Activated CD8-positive, alpha-beta memory T cell treated with anti-CD3 and anti-CD28 coated beads, Interleukin-2, amount 50 U/mL, for 48 hours (primary cell): ENCODE measurements at regions not wholly inside any gene's neighbourhood (a gene's known extent, or its start where the extent isn't known, plus 50 kb on each side); places are given as distances from the start of the nearest gene placed in this dataset.

Source experiments
- DNase-seq: peaks from one replicate; pipeline ENCODE4 v3.0.0-alpha.2; 2020

GRCh38 chr2:204109681-204110080, 173.1 kb downstream of the ICOS start:
- DNase-seq = no peak

GRCh38 chr2:204110338-204110741, 173.8 kb downstream of the ICOS start:
- DNase-seq = peak; percentile 81

GRCh38 chr2:204110751-204111516, 174.4 kb downstream of the ICOS start:
- DNase-seq = no peak

GRCh38 chr2:204112084-204112770, 175.7 kb downstream of the ICOS start:
- DNase-seq = no peak

GRCh38 chr2:204114295-204115136, 178.0 kb downstream of the ICOS start:
- DNase-seq = no peak

GRCh38 chr2:204115137-204116056, 178.8 kb downstream of the ICOS start:
- no peak for DNase-seq

GRCh38 chr2:204116159-204116792, 179.7 kb downstream of the ICOS start:
- no peak for DNase-seq

GRCh38 chr2:204122425-204122824, 185.9 kb downstream of the ICOS start:
- no peak for DNase-seq

- no peak for DNase-seq
Measured at GRCh38 chr2:204124140-204124750, 187.7 kb downstream of the ICOS start.

- DNase-seq = no peak
Measured at GRCh38 chr2:204126705-204127104, 190.1 kb downstream of the ICOS start.

- no peak for DNase-seq
Measured at GRCh38 chr2:204127238-204127637, 190.7 kb downstream of the ICOS start.

GRCh38 chr2:204129591-204130294, 193.2 kb downstream of the ICOS start:
- no peak for DNase-seq

- no peak for DNase-seq
Measured at GRCh38 chr2:204131621-204132020, 195.1 kb downstream of the ICOS start.

- DNase-seq = no peak
Measured at GRCh38 chr2:204133476-204133875, 196.9 kb downstream of the ICOS start.

- no peak for DNase-seq
Measured at GRCh38 chr2:204134421-204134820, 197.9 kb downstream of the ICOS start.

- no peak for DNase-seq
Measured at GRCh38 chr2:204135752-204136151, 199.2 kb downstream of the ICOS start.

GRCh38 chr2:204138206-204138605, 201.6 kb downstream of the ICOS start:
- DNase-seq = no peak

GRCh38 chr2:204140246-204140645, 203.7 kb downstream of the ICOS start:
- no peak for DNase-seq

GRCh38 chr2:204143216-204144014, 206.9 kb downstream of the ICOS start:
- no peak for DNase-seq

- no peak for DNase-seq
Measured at GRCh38 chr2:204144492-204144891, 207.9 kb downstream of the ICOS start.
